HG02759 (cell line): ENCODE measurements at regions not wholly inside any gene's neighbourhood (a gene's known extent, or its start where the extent isn't known, plus 50 kb on each side); places are given as distances from the start of the nearest gene placed in this dataset.
A peak's percentile ranks its signal among the peaks of the same experiment; 100 is the strongest.
"Not testable (repeated sequence)": the region's sequence is repeated elsewhere in the genome, so short reads cannot be mapped to it uniquely, and the experiment has no call there.

Source experiments
- ATAC-seq: cut with Tn5 transposase; IDR thresholded peaks from one replicate; pipeline ENCODE4 v1.9.1; 2021; ENCODE audit warnings: mild to moderate bottlenecking, moderate library complexity; ENCODE audit not compliant: unreplicated experiment

- ATAC-seq, result not testable (repeated sequence)
These were observed 173.9 kb upstream of the PRSS1 start for GRCh38 chr7:142575351-142575750.

GRCh38 chr7:142571581-142571980 is 177.7 kb upstream of the PRSS1 start:
- no peak for ATAC-seq

GRCh38 chr7:142569851-142570250 is 179.4 kb upstream of the PRSS1 start:
- ATAC-seq, result no peak

- peak; percentile 47 for ATAC-seq
These were observed 180.7 kb upstream of the PRSS1 start for GRCh38 chr7:142568435-142569097.

GRCh38 chr7:142567201-142568075 is 181.8 kb upstream of the PRSS1 start:
- ATAC-seq, result no peak

- no peak for ATAC-seq
These were observed 183.0 kb upstream of the PRSS1 start for GRCh38 chr7:142566271-142566670.

GRCh38 chr7:142564125-142564524 is 185.1 kb upstream of the PRSS1 start:
- ATAC-seq, result not testable (repeated sequence)

- ATAC-seq, result no peak
These were observed 185.8 kb upstream of the PRSS1 start for GRCh38 chr7:142563470-142563869.

- ATAC-seq, result no peak
These were observed 186.6 kb upstream of the PRSS1 start for GRCh38 chr7:142562688-142563087.

- ATAC-seq, result not testable (repeated sequence)
These were observed 187.9 kb upstream of the PRSS1 start for GRCh38 chr7:142561396-142561795.

GRCh38 chr7:142560770-142561169 is 188.5 kb upstream of the PRSS1 start:
- ATAC-seq, result not testable (repeated sequence)

GRCh38 chr7:142560166-142560565 is 189.1 kb upstream of the PRSS1 start:
- ATAC-seq, result no peak

- peak; percentile 91 for ATAC-seq
These were observed 191.2 kb upstream of the PRSS1 start for GRCh38 chr7:142557971-142558582.

GRCh38 chr7:142556740-142557139 is 192.5 kb upstream of the PRSS1 start:
- no peak for ATAC-seq

GRCh38 chr7:142554560-142555532 is 194.4 kb upstream of the PRSS1 start:
- no peak for ATAC-seq

GRCh38 chr7:142553216-142553615 is 196.1 kb upstream of the PRSS1 start:
- no peak for ATAC-seq

- no peak for ATAC-seq
These were observed 200.3 kb upstream of the PRSS1 start for GRCh38 chr7:142548978-142549377.

- no peak for ATAC-seq
These were observed 202.8 kb upstream of the PRSS1 start for GRCh38 chr7:142546452-142546851.

- no peak for ATAC-seq
These were observed 206.3 kb upstream of the PRSS1 start for GRCh38 chr7:142542942-142543341.

GRCh38 chr7:142542105-142542504 is 207.2 kb upstream of the PRSS1 start:
- no peak for ATAC-seq

- ATAC-seq, result no peak
These were observed 208.9 kb upstream of the PRSS1 start for GRCh38 chr7:142540371-142540770.
